Vagina (tissue), 2 donors: ENCODE measurements at regions not wholly inside any gene's neighbourhood (a gene's known extent, or its start where the extent isn't known, plus 50 kb on each side); places are given as distances from the start of the nearest gene placed in this dataset.
"Not testable (repeated sequence)": the region's sequence is repeated elsewhere in the genome, so short reads cannot be mapped to it uniquely, and the experiment has no call there.

ENCODE experiments used
- DNase-seq, 2 donors: peaks; one replicate each; pipeline ENCODE4 v3.0.0-alpha.2; 2017; ENCODE audit errors: extremely low spot score in 2 of 2
- H3K27ac ChIP-seq: fragments of 200-600 bp; sonication (generic); one replicate; pipeline ENCODE4 v1.5.1; 2019
- H3K27me3 ChIP-seq: fragments of 200-600 bp; sonication (generic); one replicate; pipeline ENCODE4 v1.5.1; 2019
- H3K36me3 ChIP-seq, 2 donors: fragments of 200-600 bp; sonication (generic); one replicate each; pipeline ENCODE4 v1.5.1; 2017 to 2019
- H3K4me1 ChIP-seq: fragments of 200-600 bp; sonication (generic); one replicate; pipeline ENCODE4 v1.5.1; 2019
- H3K4me3 ChIP-seq, 2 donors: fragments of 200-600 bp; sonication (generic); 1 replicate in 1 of 2; 2 replicates in 1 of 2; pipeline ENCODE4 v1.5.1; 2016 to 2019
- H3K9me3 ChIP-seq: fragments of 200-600 bp; sonication (generic); one replicate; pipeline ENCODE4 v1.5.1; 2019
- CTCF ChIP-seq, 3 experiments: fragments of 450-650 bp in 2 of 3; fragments of 200-600 bp in 1 of 3; sonication (generic) in 1 of 3; IDR thresholded peaks; one replicate each; pipeline ENCODE4 v1.5.1; 2017 to 2019; ENCODE audit warnings: antibody characterized with exemption in 3 of 3, mild to moderate bottlenecking in 2 of 3, moderate library complexity in 2 of 3
- POLR2A ChIP-seq, 2 donors: fragments of 450-650 bp; IDR thresholded peaks; one replicate each; pipeline ENCODE4 v1.6.1; 2017; ENCODE audit warnings: antibody characterized with exemption in 2 of 2, mild to moderate bottlenecking in 2 of 2, moderate library complexity in 2 of 2
- POLR2AphosphoS5 ChIP-seq, 2 donors: sonication (generic); formaldehyde crosslinking; IDR thresholded peaks; one replicate each; pipeline ENCODE4 v1.9.0; 2017; ENCODE audit warnings: antibody characterized with exemption in 2 of 2, mild to moderate bottlenecking in 2 of 2, low read depth in 1 of 2; ENCODE audit not compliant: insufficient read depth in 1 of 2
- intact Hi-C: fragments of 100-400 bp; cut with DNase I; formaldehyde crosslinking; loops from one replicate; pipeline ENCODE4 v1.15.1; 2023

GRCh38 chr19:21607449-21607848 lies 102.0 kb downstream of the ZNF429 start:
- H3K27ac ChIP-seq = no peak overlapping the region
- peaks cover 17% of the 10 kb centered on the region for H3K4me1 ChIP-seq
- no peak for DNase-seq
- no peak overlapping the region for H3K4me3 ChIP-seq
- H3K36me3 ChIP-seq = no peaks in the 10 kb centered on the region
- H3K27me3 ChIP-seq = no peaks in the 10 kb centered on the region
- intact Hi-C loops = no loop called here
- TF ChIP-seq POLR2A (IDR thresholded peaks at IDR 0.05) = no peak
- no peak for TF ChIP-seq POLR2AphosphoS5 (IDR thresholded peaks at IDR 0.05; ENCODE audit: insufficient read depth in 1 of 2, low read depth in 1 of 2)
- no peak for TF ChIP-seq CTCF (IDR thresholded peaks at IDR 0.05)
- no peaks in the 10 kb centered on the region for H3K9me3 ChIP-seq

- DNase-seq, H3K9me3 ChIP-seq, intact Hi-C loops, H3K27me3 ChIP-seq, H3K36me3 ChIP-seq, H3K4me3 ChIP-seq, H3K27ac ChIP-seq: not testable (repeated sequence)
- H3K4me1 ChIP-seq = peaks cover 22% of the 10 kb centered on the region
These were observed 101.6 kb downstream of the ZNF429 start for GRCh38 chr19:21607011-21607410.

GRCh38 chr19:21606326-21606725 lies 100.9 kb downstream of the ZNF429 start:
- H3K36me3 ChIP-seq, H3K27me3 ChIP-seq, H3K4me3 ChIP-seq, intact Hi-C loops, DNase-seq, H3K9me3 ChIP-seq, H3K27ac ChIP-seq: not testable (repeated sequence)
- peaks cover 25% of the 10 kb centered on the region for H3K4me1 ChIP-seq

- H3K4me1 ChIP-seq = peaks cover 25% of the 10 kb centered on the region
- H3K27ac ChIP-seq = peak overlapping the region; percentile 74
- peak overlapping the region; percentile 45 to 47 for H3K4me3 ChIP-seq
- TF ChIP-seq POLR2A (IDR thresholded peaks at IDR 0.05) (no peak), POLR2AphosphoS5 (IDR thresholded peaks at IDR 0.05; ENCODE audit: insufficient read depth in 1 of 2, low read depth in 1 of 2) (peak in 1 of 2 donors; percentile 18), CTCF (IDR thresholded peaks at IDR 0.05) (no peak)
- DNase-seq = no peak
- intact Hi-C loops = no loop called here
- no peaks in the 10 kb centered on the region for H3K36me3 ChIP-seq
- no peaks in the 10 kb centered on the region for H3K9me3 ChIP-seq
- H3K27me3 ChIP-seq = no peaks in the 10 kb centered on the region
These were observed 99.6 kb downstream of the ZNF429 start for GRCh38 chr19:21604951-21605476.
